ENCODE measurements at regions not wholly inside any gene's neighbourhood (a gene's known extent, or its start where the extent isn't known, plus 50 kb on each side); places are given as distances from the start of the nearest gene placed in this dataset.

- TF ChIP-seq CTCF (IDR thresholded peaks at IDR 0.05; ENCODE audit: borderline replicate concordance, extremely low read depth, low read length, poor library complexity, severe bottlenecking) (no peak), EZH2 (IDR thresholded peaks at IDR 0.05; ENCODE audit: borderline replicate concordance, low read depth, low read length, severe bottlenecking) (no peak)
Observed at GRCh38 chr4:176443646-176444409, 124.1 kb downstream of the SPCS3 start.

Measured in DND-41 (cell line).